Keratinocyte (primary cell): ENCODE measurements at regions not wholly inside any gene's neighbourhood (a gene's known extent, or its start where the extent isn't known, plus 50 kb on each side); places are given as distances from the start of the nearest gene placed in this dataset.

Experiments
- DNase-seq: peaks from one replicate; pipeline ENCODE4 v3.0.0-alpha.2; 2011; ENCODE audit warnings: low read depth, missing footprints, low spot score
- FAIRE-seq: peaks from 2 replicates; lab custom pipeline; 2011; peaks lifted over from hg19 to GRCh38; lab: Jason Lieb, UNC
- H2AFZ ChIP-seq: 2 replicates; pipeline ENCODE4 v1.6.0; 2012; ENCODE audit warnings: low read length, control low read depth, inconsistent platforms; ENCODE audit not compliant: control insufficient read depth
- H3K27ac ChIP-seq: 2 replicates; pipeline ENCODE4 v1.5.1; 2011; ENCODE audit warnings: low read length; ENCODE audit not compliant: control insufficient read depth, insufficient read depth
- H3K27me3 ChIP-seq: 3 replicates; pipeline ENCODE4 v1.6.0; 2011; ENCODE audit warnings: low read length; ENCODE audit not compliant: control insufficient read depth, insufficient read depth; ENCODE audit errors: extremely low read depth
- H3K36me3 ChIP-seq, 2 experiments: 2 replicates in 1 of 2; 3 replicates in 1 of 2; pipeline ENCODE4 v1.5.1; 2011; ENCODE audit warnings: low read length in 2 of 2, mild to moderate bottlenecking in 1 of 2; ENCODE audit not compliant: control insufficient read depth in 2 of 2, insufficient read depth in 2 of 2; ENCODE audit errors: extremely low read depth in 1 of 2
- H3K4me1 ChIP-seq: 3 replicates; pipeline ENCODE4 v1.5.1; 2011; ENCODE audit warnings: low read length; ENCODE audit not compliant: control insufficient read depth, insufficient read depth; ENCODE audit errors: extremely low read depth
- H3K4me2 ChIP-seq: 3 replicates; pipeline ENCODE4 v1.6.0; 2011; ENCODE audit warnings: low read depth, low read length; ENCODE audit not compliant: control insufficient read depth, insufficient read depth; ENCODE audit errors: extremely low read depth
- H3K4me3 ChIP-seq, 3 experiments: fragments of 200-600 bp in 1 of 3; sonication (generic) in 1 of 3; 2 replicates in 2 of 3; 3 replicates in 1 of 3; pipeline ENCODE4 v1.5.1; 2011 to 2016; ENCODE audit warnings: low read length in 3 of 3, mild to moderate bottlenecking in 3 of 3, control low read depth in 2 of 3, inconsistent platforms in 1 of 3, low read depth in 1 of 3, mixed read lengths in 1 of 3, mixed run types in 1 of 3, moderate library complexity in 1 of 3; ENCODE audit not compliant: control insufficient read depth in 2 of 3, insufficient read depth in 2 of 3; ENCODE audit errors: extremely low read depth in 1 of 3
- H3K79me2 ChIP-seq: 2 replicates; pipeline ENCODE4 v1.6.0; 2012; ENCODE audit warnings: low read length; ENCODE audit not compliant: control insufficient read depth, insufficient read depth
- H3K9ac ChIP-seq: 3 replicates; pipeline ENCODE4 v1.6.0; 2011; ENCODE audit warnings: low read length; ENCODE audit not compliant: control insufficient read depth, insufficient read depth; ENCODE audit errors: extremely low read depth
- H3K9me1 ChIP-seq: 3 replicates; pipeline ENCODE4 v1.6.0; 2011; ENCODE audit warnings: low read length; ENCODE audit not compliant: control insufficient read depth, insufficient read depth; ENCODE audit errors: extremely low read depth
- H3K9me3 ChIP-seq: 2 replicates; pipeline ENCODE4 v1.5.1; 2012; ENCODE audit warnings: low read depth, low read length; ENCODE audit not compliant: control insufficient read depth
- H4K20me1 ChIP-seq: 3 replicates; pipeline ENCODE4 v1.6.0; 2011; ENCODE audit warnings: low read length; ENCODE audit not compliant: control insufficient read depth, insufficient read depth; ENCODE audit errors: extremely low read depth
- EZH2 ChIP-seq: IDR thresholded peaks from one replicate; pipeline ENCODE4 v1.6.1; 2012; ENCODE audit warnings: inconsistent platforms, mild to moderate bottlenecking, low read length, moderate library complexity
- dilution Hi-C: fragments of 300-500 bp; cut with MboI; formaldehyde crosslinking; loops from one replicate; pipeline ENCODE4 v1.7.0; 2020; ENCODE audit warnings: low sequenced_read_pairs; ENCODE audit not compliant: extremely low pct_ligation_motif_present
- TF ChIP-seq, protein P1 (sequence below), 3 experiments: IDR thresholded peaks in 1 of 3; conservative IDR thresholded peaks in 1 of 3; optimal IDR thresholded peaks in 1 of 3; 2 replicates in 2 of 3; 3 replicates in 1 of 3; pipeline versions ENCODE3 to v1.5.1; 2011; ENCODE audit warnings: low read length in 3 of 3, mild to moderate bottlenecking in 3 of 3, moderate library complexity in 2 of 3, control low read depth in 1 of 3, inconsistent platforms in 1 of 3; ENCODE audit not compliant: insufficient read depth in 2 of 3; ENCODE audit errors: extremely low read depth in 1 of 3

- Histone ChIP-seq H2AFZ (no peak overlapping the region), H4K20me1 (no peaks in the 10 kb centered on the region), H3K27me3 (no peaks in the 10 kb centered on the region), H3K9ac (no peak overlapping the region), H3K9me3 (no peaks in the 10 kb centered on the region), H3K9me1 (no peaks in the 10 kb centered on the region), H3K4me2 (no peak overlapping the region), H3K27ac (no peak overlapping the region), H3K4me3 (no peak overlapping the region), H3K36me3 (no peaks in the 10 kb centered on the region), H3K79me2 (no peaks in the 10 kb centered on the region), H3K4me1 (no peaks in the 10 kb centered on the region)
- dilution Hi-C loops, result no loop called here
- DNase-seq (no peak), FAIRE-seq (no peak)
- TF ChIP-seq, protein P1, sequence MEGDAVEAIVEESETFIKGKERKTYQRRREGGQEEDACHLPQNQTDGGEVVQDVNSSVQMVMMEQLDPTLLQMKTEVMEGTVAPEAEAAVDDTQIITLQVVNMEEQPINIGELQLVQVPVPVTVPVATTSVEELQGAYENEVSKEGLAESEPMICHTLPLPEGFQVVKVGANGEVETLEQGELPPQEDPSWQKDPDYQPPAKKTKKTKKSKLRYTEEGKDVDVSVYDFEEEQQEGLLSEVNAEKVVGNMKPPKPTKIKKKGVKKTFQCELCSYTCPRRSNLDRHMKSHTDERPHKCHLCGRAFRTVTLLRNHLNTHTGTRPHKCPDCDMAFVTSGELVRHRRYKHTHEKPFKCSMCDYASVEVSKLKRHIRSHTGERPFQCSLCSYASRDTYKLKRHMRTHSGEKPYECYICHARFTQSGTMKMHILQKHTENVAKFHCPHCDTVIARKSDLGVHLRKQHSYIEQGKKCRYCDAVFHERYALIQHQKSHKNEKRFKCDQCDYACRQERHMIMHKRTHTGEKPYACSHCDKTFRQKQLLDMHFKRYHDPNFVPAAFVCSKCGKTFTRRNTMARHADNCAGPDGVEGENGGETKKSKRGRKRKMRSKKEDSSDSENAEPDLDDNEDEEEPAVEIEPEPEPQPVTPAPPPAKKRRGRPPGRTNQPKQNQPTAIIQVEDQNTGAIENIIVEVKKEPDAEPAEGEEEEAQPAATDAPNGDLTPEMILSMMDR (optimal IDR thresholded peaks at IDR 0.05 in 1 of 3, IDR thresholded peaks at IDR 0.05 in 1 of 3, conservative IDR thresholded peaks at IDR 0.05 in 1 of 3; ENCODE audit: extremely low read depth in 1 of 3, insufficient read depth in 2 of 3, low read length in 3 of 3), result no peak
- no peak for TF ChIP-seq EZH2
These were observed 281.6 kb upstream of the SLC16A7 start for GRCh38 chr12:59314209-59314608.

DNA sequence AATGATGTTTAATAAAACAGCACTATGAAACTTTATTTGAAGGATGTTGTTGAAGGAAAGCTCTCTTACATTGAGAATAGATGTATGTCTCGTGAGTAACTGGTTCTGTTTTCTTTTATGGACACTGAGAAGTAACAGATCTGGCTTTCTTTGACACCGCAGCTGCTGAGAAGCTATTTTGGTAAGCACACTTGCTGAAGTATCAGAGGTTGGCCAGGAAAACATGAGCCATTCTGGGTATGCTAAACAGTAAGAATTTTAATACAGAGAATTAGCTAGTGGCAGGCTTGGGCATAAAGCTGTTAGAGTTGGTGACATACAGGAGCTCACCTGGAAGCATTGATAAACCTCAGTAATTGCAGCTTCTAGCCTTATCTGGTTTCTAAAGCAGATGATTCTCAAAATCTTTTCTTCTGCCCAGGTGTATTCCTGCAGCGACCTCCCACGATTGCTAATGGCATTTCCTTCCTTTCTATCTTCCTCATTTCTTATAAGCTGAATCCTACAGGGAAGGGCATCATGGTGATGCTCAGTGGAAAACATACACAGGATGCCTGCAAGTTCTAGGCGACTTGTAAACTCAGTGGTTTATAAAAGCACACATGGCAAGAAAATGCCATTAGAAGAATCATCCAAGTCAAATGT lies 291.6 kb upstream of the SLC16A7 start:
- no peak overlapping the region for H3K4me2 ChIP-seq
- H3K4me1 ChIP-seq, result no peaks in the 10 kb centered on the region
- no peak overlapping the region for H2AFZ ChIP-seq
- H3K79me2 ChIP-seq, result no peaks in the 10 kb centered on the region
- no peak overlapping the region for H3K4me3 ChIP-seq
- no peaks in the 10 kb centered on the region for H4K20me1 ChIP-seq
- TF ChIP-seq EZH2, result no peak
- TF ChIP-seq, protein P1 (optimal IDR thresholded peaks at IDR 0.05 in 1 of 3, IDR thresholded peaks at IDR 0.05 in 1 of 3, conservative IDR thresholded peaks at IDR 0.05 in 1 of 3; ENCODE audit: extremely low read depth in 1 of 3, insufficient read depth in 2 of 3, low read length in 3 of 3), result no peak
- H3K9ac ChIP-seq, result no peak overlapping the region
- no peak for DNase-seq
- no peaks in the 10 kb centered on the region for H3K9me3 ChIP-seq
- dilution Hi-C loops, result no loop called here
- no peak overlapping the region for H3K27ac ChIP-seq
- H3K9me1 ChIP-seq, result no peaks in the 10 kb centered on the region
- no peaks in the 10 kb centered on the region for H3K27me3 ChIP-seq
- no peak for FAIRE-seq
- H3K36me3 ChIP-seq, result no peaks in the 10 kb centered on the region
